ENCODE measurements at regions not wholly inside any gene's neighbourhood (a gene's known extent, or its start where the extent isn't known, plus 50 kb on each side); places are given as distances from the start of the nearest gene placed in this dataset.

DNA sequence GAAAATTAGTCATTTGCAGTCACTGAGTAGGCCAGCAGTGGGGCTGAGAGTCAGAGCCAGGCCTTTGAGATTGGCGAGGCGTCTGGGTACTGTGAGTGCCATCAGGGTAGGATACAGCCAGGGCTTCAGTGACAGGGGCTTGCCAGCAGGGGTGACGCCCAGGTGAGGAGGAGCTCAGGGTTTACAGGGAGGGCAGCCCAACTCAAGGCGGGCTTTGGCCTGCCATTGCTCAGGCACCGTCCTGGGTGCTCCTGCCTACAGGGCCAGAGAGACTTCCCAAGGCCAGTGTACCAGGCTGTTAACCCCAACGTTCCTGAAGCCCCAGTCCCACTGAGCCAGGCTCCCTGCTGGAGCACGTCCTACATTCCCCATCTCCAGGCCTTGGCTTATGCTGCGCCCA lies 152.0 kb downstream of the FBLN2 start:
- no peaks in the 10 kb centered on the region for H3K9me3 ChIP-seq
- no peak for TF ChIP-seq POLR2A (IDR thresholded peaks at IDR 0.05)
- no peak for TF ChIP-seq EP300 (IDR thresholded peaks at IDR 0.05)
- TF ChIP-seq, protein P1, sequence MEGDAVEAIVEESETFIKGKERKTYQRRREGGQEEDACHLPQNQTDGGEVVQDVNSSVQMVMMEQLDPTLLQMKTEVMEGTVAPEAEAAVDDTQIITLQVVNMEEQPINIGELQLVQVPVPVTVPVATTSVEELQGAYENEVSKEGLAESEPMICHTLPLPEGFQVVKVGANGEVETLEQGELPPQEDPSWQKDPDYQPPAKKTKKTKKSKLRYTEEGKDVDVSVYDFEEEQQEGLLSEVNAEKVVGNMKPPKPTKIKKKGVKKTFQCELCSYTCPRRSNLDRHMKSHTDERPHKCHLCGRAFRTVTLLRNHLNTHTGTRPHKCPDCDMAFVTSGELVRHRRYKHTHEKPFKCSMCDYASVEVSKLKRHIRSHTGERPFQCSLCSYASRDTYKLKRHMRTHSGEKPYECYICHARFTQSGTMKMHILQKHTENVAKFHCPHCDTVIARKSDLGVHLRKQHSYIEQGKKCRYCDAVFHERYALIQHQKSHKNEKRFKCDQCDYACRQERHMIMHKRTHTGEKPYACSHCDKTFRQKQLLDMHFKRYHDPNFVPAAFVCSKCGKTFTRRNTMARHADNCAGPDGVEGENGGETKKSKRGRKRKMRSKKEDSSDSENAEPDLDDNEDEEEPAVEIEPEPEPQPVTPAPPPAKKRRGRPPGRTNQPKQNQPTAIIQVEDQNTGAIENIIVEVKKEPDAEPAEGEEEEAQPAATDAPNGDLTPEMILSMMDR (IDR thresholded peaks at IDR 0.05): no peak
- TF ChIP-seq POLR2AphosphoS5 (IDR thresholded peaks at IDR 0.05): no peak
- WGBS, 2 donors: 79 to 83% methylated on average over 8 of the region's 8 CpGs
- no peak overlapping the region for H3K4me3 ChIP-seq
- H3K36me3 ChIP-seq: no peaks in the 10 kb centered on the region
- H3K27me3 ChIP-seq: peaks cover 0 to 12% (median 4%) of the 10 kb centered on the region in 3 donors
- intact Hi-C loops (cut with DNase I): no loop called here
- no peaks in the 10 kb centered on the region for H3K4me1 ChIP-seq
- no peak for DNase-seq
- no peak overlapping the region for H3K27ac ChIP-seq

DNA sequence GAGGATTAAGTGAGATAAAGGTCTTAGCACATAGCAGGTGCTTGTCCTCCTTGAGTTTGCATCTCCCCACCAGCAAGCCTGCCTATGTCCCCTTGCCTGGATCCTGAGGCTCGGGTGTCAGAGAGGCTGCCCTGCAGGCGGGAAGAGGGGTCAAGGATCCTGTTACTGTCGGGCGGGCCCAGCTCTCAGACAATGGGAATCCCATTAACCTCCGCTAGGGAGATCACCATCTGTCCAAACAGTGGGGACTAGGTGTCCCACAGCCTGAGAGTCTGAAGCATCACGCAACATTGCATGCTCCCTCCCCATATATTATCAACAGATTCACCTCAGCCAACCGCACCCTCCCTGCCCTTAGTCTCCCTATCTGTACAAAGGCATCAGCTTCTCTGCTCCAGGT lies 151.4 kb downstream of the FBLN2 start:
- H3K9me3 ChIP-seq: no peaks in the 10 kb centered on the region
- intact Hi-C loops (cut with DNase I): no loop called here
- no peaks in the 10 kb centered on the region for H3K36me3 ChIP-seq
- DNase-seq: no peak
- no peak overlapping the region for H3K27ac ChIP-seq
- WGBS, 2 donors: 40 to 65% methylated on average over 7 of the region's 7 CpGs
- TF ChIP-seq, protein P1 (IDR thresholded peaks at IDR 0.05): no peak
- TF ChIP-seq POLR2A (IDR thresholded peaks at IDR 0.05) (no peak), EP300 (IDR thresholded peaks at IDR 0.05) (no peak), POLR2AphosphoS5 (IDR thresholded peaks at IDR 0.05) (no peak)
- H3K27me3 ChIP-seq: peaks cover 0 to 12% (median 4%) of the 10 kb centered on the region in 3 donors
- no peak overlapping the region for H3K4me3 ChIP-seq
- no peaks in the 10 kb centered on the region for H3K4me1 ChIP-seq

DNA sequence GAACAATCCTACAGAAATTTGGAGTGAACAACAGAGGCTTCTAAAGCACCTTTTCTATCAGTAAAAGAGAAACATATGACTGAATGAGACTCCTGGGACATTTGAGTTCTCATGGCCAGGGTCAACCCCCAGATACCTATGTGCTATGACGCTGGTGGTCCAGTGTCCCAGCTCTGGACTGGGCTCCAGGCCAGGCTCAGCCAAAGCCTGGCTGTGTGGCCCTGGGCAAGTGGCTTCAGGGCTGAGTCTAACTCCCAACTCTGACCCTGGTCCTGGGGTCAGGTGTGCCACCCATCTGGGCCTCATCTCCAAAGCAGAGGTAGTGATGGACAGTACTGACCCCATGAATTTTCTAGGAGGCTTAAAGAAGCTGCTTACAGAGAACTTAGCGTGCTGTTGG lies 147.8 kb downstream of the FBLN2 start:
- H3K4me3 ChIP-seq: no peak overlapping the region
- no peak overlapping the region for H3K27ac ChIP-seq
- DNase-seq: no peak
- intact Hi-C loops (cut with DNase I): no loop called here
- TF ChIP-seq, protein P1 (IDR thresholded peaks at IDR 0.05): no peak
- no peak for TF ChIP-seq EP300 (IDR thresholded peaks at IDR 0.05)
- no peak for TF ChIP-seq POLR2A (IDR thresholded peaks at IDR 0.05)
- TF ChIP-seq POLR2AphosphoS5 (IDR thresholded peaks at IDR 0.05): no peak
- 80% methylated on average over 2 of the region's 2 CpGs for WGBS, 2 donors
- peaks cover 0 to 12% (median 0%) of the 10 kb centered on the region in 3 donors for H3K27me3 ChIP-seq
- H3K9me3 ChIP-seq: peaks cover 0 to 5% (median 0%) of the 10 kb centered on the region in 4 donors
- H3K36me3 ChIP-seq: no peaks in the 10 kb centered on the region
- H3K4me1 ChIP-seq: no peaks in the 10 kb centered on the region

DNA sequence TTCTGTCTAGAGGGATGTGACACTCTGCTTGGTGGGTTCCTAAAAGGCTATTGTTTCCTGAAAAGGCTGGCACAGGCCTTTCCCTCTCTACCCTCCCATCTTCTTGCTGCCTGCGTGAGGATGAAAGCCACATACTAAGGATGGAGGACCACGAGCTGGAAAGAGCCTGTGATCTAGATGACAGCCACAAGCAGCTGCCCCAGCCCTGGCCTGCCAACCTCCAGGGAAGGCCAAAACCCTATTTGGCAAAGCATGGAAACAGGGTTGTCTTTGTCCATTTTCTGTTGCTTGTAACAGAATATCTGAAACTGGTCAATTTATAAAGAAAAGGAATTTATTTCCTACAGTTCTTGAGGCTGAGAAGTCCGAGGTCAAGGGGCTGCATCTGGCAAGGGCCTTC lies 144.5 kb downstream of the FBLN2 start:
- TF ChIP-seq POLR2A (IDR thresholded peaks at IDR 0.05) (no peak), POLR2AphosphoS5 (IDR thresholded peaks at IDR 0.05) (no peak)
- TF ChIP-seq, protein P1 (IDR thresholded peaks at IDR 0.05): no peak
- no peaks in the 10 kb centered on the region for H3K36me3 ChIP-seq
- no peak overlapping the region for H3K27ac ChIP-seq
- no peaks in the 10 kb centered on the region for H3K4me1 ChIP-seq
- no peak overlapping the region for H3K4me3 ChIP-seq
- 56 to 71% methylated on average over 3 of the region's 3 CpGs for WGBS, 2 donors
- peaks cover 0 to 5% (median 0%) of the 10 kb centered on the region in 4 donors for H3K9me3 ChIP-seq
- no peak for DNase-seq
- intact Hi-C loops (cut with DNase I): no loop called here
- peaks cover 0 to 12% (median 0%) of the 10 kb centered on the region in 3 donors for H3K27me3 ChIP-seq

DNA sequence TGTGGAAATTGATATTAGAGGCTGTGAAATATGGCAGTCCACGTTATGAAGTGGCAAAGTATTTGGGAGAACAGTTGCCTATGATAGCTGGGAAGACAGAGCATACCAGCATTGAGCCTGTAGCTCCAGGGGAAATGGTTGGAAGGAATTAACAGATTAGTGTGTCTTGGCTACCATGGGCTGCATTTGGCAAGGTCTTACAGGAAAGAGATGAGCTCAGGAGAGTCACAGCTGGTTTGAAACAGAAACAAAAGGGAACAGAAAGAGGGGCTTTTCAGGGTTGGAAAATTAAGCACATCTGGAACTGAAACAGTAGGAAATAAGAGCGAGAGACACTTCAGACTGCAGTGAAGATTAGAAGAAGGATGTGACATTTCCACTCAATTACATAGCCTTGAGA lies 141.7 kb downstream of the FBLN2 start:
- DNase-seq: no peak
- no peak overlapping the region for H3K4me3 ChIP-seq
- TF ChIP-seq POLR2AphosphoS5 (IDR thresholded peaks at IDR 0.05): no peak
- TF ChIP-seq EP300 (IDR thresholded peaks at IDR 0.05): no peak
- no peak for TF ChIP-seq POLR2A (IDR thresholded peaks at IDR 0.05)
- TF ChIP-seq, protein P1 (IDR thresholded peaks at IDR 0.05): no peak
- no peaks in the 10 kb centered on the region for H3K36me3 ChIP-seq
- no peaks in the 10 kb centered on the region for H3K27me3 ChIP-seq
- H3K27ac ChIP-seq: no peak overlapping the region
- H3K9me3 ChIP-seq: peaks cover 0 to 5% (median 0%) of the 10 kb centered on the region in 4 donors
- H3K4me1 ChIP-seq: no peaks in the 10 kb centered on the region
- WGBS, 2 donors: 48 to 66% methylated on average over 2 of the region's 2 CpGs
- intact Hi-C loops (cut with DNase I): no loop called here
